OCI-M1 (cell line): ENCODE measurements at regions not wholly inside any gene's neighbourhood (a gene's known extent, or its start where the extent isn't known, plus 50 kb on each side); places are given as distances from the start of the nearest gene placed in this dataset.
"Not testable (repeated sequence)": the region's sequence is repeated elsewhere in the genome, so short reads cannot be mapped to it uniquely, and the experiment has no call there.

Experiments
- DNase-seq: peaks from one replicate; lab custom pipeline; 2025; lab: John Stamatoyannopoulos, UW

DNA sequence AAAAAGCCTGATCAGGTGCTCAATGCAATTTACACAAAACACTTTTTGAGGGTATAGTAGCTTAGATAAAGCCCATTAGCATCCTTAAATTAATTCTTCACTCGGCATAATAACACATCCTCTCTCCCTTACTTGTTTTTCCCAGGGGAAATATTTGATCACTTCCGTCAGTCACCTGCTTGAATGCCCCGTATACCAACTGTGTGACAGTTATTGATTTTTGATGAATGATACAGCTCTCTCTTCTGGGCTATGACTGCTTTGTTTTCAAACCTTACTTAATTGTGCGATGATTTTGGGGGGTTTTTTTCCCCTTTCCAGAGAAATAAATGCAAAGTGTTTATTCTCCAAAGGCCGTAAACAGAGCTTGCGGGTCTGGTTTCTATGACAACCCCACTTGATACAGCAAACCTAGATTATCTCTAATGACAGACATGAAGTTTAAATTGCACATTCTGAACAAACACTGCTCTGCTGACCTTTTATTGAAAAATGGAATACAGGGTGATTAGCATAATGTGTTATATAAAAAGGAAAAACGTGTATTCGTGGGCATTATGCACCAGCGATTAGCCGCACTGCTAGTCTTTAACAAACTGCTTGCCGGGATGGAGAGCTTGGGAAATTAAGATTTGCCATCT lies 78.4 kb upstream of the NANOS1 start:
- DNase-seq = no peak

DNA sequence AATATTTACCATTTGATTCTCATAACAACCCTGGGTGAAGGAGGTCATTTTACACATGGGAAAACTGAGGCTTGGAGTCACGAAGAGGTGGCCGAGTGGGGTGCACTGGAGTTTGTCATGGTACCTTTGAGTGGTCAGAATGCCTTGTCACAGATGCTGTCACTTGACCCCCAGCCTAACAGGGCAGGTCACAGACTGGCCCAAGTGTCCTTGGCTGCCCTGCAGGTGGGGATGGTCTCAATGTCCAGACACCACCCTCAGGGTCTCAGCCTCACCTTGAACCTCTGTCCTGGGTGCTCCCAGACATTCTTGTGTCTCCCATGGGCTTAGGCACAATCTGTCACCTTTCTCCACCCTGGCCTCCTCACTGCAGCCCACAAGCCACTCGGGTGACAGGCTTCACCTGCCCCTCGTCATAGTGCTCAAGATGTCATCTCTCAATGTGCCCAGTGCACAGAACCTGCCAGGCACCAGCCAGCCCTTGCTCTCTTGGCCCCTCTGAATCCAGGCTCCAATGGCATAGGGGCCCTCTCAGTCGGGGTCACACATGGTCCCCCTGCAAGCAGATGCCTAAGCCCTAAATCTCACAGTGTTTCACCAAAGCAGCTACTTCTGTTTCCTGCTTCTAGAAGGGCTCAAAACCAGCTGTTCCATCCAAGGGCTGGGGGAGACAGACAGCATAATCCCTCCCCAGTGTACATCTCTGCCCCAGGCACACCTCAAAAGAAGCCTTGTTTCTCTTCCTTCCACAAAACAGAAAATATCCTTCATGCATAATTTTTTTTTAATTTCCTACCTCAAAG lies 76.8 kb upstream of the NANOS1 start:
- no peak for DNase-seq

DNA sequence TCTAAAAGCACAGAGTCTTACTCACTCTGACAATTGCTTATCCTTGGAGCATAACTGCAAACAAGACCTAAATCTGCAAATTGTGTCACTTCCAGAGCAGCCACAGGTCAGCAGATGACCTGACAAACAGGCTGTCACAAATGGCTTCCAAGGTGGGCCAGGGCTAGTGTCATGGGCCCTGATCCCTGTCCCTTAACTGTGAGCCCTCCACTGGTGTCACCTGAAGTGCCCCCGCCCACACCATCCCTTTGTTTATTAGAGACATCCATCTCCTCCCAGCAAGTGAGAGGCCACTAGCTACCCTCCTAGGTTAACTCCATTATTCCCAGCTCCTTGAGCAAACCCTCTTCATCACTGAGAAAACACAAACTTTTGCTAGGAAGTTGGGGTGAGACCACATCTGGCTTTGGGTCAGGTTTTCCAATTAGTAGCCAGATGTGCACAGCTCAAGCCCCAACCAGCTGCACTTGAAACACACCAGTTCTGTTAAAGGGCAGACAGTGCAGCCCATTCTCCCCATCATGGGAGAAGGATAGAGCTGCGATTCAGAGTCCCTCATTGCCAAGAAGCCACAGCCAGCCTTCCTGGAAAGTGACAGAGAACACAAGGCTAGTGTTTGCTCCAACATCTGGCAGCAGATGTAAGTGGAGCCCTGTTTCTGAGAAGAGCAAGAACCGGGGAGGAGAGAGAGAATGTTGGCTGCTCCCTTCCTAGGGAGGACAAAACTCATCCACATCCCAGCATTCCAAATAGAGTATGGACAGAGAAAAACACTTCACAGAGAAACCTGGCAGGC lies 75.7 kb upstream of the NANOS1 start:
- no peak for DNase-seq

DNA sequence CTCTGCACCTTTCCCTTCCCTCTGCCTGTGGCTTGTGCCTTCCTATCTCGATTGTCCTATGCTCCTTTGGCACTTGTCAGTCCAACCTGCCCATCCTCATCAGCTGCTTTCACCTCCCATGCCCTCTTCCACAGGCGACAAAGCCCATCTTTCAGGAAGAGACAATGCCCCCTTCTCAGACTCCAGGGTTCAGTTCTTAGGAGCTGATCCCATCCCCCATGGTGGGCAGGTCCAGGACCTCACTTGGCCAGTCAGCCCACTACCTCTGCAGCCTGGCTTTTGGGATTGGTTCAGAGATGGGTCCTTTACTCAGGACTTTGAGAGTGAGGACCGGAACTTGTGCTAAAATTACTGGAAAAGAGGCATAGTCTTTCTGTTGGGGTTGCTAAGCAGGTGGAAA lies 74.0 kb upstream of the NANOS1 start:
- no peak for DNase-seq

DNA sequence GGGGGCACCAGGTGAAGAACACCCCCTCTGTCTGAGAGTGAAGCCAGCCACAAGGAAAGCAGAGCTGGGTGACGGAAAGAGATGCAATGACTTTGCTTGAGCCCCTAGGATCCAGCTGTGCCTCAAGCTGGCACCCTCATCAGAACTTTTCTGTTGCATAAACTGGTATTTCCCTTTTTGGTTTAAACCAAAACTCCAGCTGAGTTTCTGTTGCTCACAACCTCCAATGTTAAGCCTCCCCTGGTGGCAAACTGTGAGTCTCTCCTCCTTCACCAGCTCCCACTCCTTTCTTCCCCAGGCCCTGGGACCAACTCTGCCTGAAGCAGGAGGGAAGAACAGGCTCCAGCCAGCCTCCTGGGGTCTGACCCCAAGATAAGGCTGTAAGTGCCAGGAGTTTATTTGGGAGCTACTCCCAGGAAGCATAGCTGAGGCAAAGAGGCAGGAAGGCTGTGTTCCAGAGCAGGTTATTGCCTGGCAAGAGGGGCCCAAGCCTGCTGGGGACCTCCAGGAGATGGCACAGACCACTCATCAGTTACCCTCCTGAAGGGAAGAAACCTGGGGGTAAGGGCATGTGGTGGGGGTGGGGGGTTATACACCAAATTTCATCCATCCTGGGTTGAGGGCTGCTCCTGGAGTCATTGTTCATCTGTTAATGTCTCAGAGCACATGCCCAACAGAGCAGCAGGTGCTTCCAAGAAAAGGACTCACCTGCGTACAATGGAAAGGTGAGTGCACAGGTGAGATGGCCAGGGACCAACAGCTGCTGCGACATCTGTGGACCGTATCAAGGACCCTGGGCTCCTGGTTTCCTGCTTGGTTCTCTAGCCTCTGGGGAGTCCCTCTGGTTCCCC lies 73.3 kb upstream of the NANOS1 start:
- no peak for DNase-seq

DNA sequence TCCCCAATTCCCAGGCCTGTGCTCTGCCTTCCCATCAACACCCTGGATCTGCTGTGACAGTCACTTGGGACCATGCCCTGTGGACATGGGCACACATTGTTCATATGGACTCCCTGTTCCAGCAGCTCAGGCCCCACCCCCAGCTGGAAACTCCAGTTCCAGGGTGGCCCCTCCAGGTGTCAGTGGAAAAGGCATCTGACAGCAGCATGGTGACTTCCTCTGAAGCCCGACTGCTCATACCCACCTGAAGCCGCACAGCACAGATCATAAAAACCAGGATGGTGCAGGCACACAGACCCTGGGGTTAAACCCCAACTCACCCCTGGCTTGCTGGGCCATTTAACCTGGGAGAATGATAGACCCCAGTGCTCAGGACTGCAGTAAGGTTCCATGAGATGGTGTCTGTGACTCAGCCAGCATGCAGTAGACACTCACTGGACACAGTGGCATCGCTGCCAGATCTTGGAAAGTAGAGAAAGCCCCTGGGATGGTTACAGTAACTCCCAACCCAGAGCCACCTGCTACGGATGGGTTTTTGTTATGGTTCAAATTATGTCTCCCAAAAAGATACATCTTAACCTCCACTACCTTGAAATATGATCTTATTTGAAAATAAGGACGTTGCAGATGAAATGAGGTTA lies 72.6 kb upstream of the NANOS1 start:
- DNase-seq = no peak

DNA sequence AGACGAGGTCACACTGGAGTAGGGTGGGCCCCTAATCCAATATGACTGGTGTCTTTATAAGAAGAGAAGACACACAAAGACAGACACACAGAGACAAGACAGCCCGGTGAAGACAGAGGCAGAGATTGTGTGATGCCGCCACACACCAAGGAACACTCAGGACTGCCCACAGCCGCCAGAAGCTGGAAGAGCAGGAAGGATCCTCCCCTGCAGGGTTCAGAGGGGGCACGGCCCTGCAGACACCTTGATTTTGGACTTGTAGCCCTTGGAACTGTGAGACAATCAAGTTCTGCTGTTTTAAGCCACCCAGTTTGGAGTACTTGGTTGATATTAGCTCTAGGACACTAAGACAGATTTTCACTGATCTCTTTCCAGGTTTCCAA lies 72.1 kb upstream of the NANOS1 start:
- DNase-seq = no peak

DNA sequence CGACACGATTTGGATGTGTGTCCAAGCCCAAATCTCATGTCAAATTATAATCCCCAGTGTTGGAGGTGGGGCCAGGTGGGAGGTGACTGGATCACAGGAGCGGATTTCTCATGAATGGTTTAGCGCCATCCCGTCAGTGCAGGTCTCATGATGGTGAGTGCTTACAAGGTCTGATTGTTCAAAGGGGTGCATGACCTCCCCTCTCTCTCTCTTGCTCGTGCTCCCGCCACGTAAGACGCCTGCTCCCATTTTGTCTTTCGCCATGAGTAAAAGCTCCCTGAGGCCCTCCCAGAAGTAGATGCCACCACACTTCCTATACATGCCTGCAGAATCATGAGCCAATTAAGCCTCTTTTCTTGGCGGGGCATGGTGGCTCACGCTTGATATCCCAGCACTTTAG lies 71.5 kb upstream of the NANOS1 start:
- no peak for DNase-seq

DNA sequence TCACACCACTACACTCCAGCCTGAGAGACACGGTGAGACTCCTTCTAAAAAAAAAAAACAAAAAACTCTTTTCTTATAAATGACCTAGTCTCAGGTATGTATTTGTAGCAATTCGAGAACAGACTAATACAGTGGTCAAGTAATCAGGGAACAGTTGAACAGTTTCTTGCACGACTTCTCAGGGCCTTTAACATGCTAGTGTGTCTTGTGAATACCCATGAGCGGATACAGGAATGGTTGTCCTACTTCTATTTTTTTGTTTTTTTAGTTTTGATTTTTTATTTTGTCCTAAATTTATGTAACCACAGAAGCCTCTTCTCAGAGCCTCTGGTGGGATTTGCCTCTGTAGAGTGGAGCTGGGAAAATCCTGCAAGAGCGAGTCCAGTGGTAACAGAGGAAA lies 71.0 kb upstream of the NANOS1 start:
- no peak for DNase-seq

DNA sequence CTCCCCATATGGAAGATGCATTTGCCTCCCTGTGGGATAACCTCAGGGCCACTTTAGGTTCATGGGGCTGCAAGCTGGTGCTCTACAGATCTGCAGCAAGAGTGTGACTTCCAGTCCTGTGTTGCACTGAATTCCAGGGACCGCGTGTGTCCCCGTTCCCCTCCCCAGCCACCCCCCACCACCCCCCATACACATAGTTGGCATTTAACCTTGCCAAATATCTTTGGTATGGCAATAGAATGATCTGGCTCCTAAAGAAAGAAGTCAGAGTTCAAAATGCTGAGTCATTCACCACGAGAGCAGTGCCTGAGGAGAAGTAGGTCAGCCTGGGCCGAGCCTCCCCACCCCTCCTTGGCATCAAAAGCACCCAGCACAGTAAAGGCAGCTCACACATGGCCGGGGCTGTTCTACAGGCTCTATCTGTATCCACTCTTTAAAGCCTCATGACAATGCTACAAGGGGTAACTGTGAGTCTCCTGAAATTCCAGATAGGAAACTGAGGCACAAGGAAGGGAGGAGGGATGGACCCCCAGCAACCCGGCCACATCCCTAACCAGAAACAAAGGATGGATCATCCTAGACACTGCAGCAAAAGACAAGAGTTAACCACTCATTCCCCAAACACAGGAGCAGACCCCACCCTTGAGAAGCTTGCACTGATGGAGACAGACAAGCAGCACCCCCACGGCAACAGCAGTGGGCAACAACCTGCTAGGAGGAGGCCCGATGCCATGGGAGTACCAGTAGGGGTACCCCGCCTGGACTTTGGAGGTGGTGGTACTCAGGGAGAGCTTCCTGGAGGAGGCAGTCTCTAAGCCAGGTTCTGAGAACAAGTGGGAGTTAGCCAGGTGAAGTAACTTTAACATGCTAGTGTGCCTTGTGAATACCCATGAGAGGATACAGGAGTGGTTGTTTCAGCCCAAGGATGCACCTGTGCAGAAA lies 70.3 kb upstream of the NANOS1 start:
- peak; percentile 75 for DNase-seq

DNA sequence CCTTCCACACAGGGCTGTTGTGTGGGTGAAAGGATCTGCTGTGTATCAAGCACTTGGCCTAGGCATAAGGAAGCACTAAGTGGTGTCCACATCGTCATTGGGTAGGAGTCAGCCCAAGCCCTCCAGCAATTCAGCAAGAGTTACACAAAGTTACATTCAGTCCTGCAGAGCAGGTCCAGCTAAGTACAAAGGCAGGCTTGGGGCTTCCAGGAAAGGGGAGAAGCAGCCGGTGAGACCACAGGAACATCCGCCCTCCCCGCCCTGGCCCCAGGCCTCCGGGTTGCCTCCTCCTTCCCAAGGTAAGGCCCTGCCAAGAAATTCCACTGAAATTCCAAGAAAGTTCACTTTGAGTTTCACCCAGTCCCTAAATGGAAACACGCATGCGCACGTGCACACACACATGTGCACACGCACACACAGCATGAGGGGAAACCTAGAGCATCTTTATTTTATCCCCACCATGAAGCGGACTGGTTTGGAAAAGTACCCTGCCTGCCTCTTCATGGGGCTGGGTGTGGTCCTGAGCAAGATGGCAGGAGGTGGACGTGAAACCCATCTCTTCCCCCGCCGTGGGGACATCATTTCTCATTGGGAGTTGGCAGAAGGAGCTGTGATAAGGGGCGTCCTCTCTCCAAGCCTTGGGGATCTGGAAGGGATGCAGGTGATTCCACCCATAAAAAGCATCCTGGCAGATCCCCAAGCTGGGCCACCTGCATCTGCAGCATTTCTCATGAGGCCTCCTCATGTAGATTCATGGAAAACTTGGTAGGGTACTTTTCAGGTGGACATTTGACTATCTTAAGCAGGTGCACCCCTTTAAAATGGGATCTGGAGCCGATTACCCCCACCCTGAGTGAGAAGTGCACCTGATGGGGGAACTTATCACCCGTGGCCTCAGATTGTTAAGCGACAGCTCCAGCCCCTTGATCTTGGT lies 69.1 kb upstream of the NANOS1 start:
- DNase-seq = no peak

DNA sequence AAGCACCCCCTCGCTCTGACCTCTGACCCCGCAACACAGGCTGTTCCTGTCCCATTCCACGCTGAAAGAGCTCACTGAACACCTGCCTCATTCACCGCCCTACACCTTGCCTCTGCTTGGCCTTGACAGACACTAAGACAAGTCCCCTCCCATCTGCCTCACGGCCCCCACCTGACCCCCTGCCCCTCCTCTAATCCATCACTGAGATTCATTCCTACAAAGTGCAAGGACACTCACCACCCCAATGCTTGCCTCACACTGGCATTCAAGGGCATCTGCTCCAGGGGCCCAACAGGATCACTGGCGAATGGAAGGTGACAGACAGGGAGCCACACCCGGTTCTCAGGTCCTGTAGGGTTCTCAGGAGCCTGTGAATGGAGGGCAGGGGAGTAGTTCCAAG lies 68.1 kb upstream of the NANOS1 start:
- no peak for DNase-seq

DNA sequence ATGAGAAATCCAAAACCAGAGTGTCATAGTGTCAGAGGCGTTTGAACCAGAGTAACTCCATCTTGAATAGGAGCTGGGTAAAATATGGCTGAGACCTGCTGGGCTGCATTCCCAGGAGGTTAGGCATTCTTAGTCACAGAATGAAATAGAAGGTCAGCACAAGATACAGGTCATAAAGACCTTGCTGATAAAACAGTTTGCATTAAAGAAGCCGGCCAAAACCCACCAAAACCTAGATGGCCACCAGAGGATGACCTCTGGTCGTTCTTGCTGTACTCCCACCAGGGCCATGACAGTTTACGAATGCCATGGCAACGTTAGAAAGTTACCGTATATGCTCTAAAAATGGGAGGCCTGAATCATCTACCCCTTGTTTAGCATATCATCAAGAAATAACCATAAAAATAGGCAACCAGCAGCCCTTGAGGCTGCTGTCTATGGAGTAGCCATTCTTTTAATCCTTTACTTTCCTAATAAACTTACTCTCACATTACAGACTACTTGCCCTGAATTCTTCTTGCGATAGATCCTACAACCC lies 67.1 kb upstream of the NANOS1 start:
- not testable (repeated sequence) for DNase-seq

DNA sequence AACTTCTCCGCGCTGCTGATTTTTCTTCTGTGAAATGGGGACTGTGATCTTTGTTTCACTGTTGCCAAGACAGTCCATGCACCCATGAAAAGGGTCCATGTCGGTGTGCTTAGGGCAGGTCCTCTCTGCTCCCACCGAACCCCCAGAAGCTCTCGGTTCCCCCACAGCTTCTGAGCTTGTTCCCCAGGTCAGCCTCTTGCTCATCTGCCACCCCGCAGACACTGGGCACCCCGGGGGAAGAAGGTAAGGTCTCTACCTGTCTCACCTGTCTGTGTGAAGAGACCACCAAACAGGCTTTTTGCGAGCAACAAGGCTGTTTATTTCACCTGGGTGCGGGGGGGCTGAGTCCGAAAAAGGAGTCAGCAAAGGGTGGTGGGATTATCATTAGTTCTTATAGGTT lies 66.2 kb upstream of the NANOS1 start:
- DNase-seq = no peak

DNA sequence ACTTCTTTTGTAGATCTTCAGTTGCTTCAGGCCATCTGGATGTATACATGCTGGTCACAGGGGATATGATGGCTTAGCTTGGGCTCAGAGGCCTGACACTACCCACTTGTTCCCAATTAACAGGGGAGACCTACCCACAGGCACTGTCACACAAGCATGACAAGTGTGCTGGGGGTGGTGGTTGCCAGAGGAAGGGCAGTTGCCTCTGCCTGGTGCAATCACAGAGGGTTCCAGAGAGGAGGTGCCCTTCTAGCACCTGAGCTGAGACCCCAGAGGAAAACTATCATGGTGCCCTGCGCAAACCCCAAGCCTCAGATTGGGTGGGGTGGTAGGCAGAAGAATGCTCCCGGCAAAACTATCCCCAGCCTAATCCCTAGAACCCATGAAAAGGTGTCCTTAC lies 65.6 kb upstream of the NANOS1 start:
- DNase-seq = no peak

DNA sequence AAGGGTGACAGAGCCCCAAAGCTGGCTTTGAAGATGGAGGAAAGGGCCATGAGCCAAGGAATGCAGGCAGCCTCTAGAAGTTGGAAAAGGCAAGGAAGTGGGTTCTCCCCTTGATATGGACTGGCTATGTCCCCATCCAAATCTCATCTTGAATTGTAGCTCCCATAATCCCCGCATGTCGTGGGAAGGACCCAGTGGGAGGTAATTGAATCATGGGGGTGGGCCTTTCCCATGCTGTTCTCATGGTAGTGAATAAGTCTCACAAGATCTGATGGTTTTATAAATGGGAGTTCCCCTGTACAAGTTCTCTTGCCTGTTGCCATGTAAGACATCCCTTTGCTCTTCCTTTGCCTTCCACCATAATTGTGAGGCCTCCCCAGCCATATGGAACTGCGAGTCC lies 65.0 kb upstream of the NANOS1 start:
- not testable (repeated sequence) for DNase-seq

DNA sequence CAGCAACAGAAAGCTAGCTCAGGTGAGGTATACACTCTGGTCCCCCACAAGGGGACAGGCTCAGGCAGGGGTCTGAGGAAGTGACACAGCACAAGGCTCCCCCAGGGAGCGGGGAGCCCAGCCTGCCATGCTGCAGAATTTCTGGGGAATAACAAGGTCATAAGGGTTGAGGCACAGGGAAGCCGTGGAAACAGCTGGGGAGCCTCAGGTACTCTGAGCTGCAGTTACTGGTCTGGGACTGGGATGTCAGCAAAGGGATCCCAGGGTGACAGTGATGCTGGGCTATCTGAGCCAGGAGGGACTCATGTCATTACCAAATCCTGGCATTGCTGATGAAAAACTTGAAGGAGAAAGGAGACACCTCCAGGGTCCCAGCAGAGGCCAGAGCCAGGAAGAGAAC lies 64.4 kb upstream of the NANOS1 start:
- DNase-seq = no peak

DNA sequence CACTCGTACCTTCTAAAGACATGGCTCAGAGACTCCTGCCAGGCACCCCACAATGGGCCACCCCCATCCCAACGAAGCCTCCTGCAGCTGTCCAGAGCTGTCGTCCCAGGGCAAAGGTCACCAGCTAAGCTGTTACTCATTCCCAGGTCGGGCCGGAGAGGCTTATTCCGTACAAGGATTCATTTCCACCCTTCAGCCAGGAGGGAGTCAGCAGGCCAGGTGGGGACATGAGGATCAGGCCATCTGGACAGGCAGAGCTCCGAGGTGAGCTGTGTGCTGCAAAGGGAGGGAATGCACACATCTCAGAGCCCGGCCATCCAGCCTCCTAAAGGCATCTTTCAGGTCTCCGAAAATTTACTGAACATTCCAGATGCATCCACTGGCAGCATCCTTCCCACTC lies 63.9 kb upstream of the NANOS1 start:
- DNase-seq = no peak
